AG04450 (cell line): ENCODE measurements at regions not wholly inside any gene's neighbourhood (a gene's known extent, or its start where the extent isn't known, plus 50 kb on each side); places are given as distances from the start of the nearest gene placed in this dataset.

Experiments
- CTCF ChIA-PET: fragments of 300-600, 350-600 bp; formaldehyde crosslinking; extraction: SDS; loops from one replicate; lab custom pipeline; 2022; ENCODE audit warnings: antibody characterized with exemption, inconsistent platforms; lab: Charles Lee
- POLR2A ChIA-PET: fragments of 350-600 bp; formaldehyde crosslinking; extraction: SDS; loops from one replicate; lab custom pipeline; 2021; ENCODE audit warnings: antibody characterized with exemption, inconsistent platforms; lab: Yijun Ruan, JAX
- DNase-seq: peaks from one replicate; pipeline ENCODE4 v3.0.0-alpha.2; 2011; ENCODE audit warnings: low read depth, low spot score
- H3K27ac ChIP-seq: one replicate; pipeline ENCODE4 v1.5.1; 2012; ENCODE audit warnings: low read depth, low read length, control low read depth
- H3K27me3 ChIP-seq: one replicate; pipeline ENCODE4 v1.6.0; 2012; ENCODE audit warnings: low read length; ENCODE audit not compliant: control insufficient read depth, insufficient read depth
- H3K4me3 ChIP-seq: 2 replicates; pipeline ENCODE4 v1.5.1; 2011; ENCODE audit warnings: mild to moderate bottlenecking, low read depth, low read length, control low read depth
- H3K9me3 ChIP-seq: 2 replicates; pipeline ENCODE4 v1.5.1; 2012; ENCODE audit warnings: low read length; ENCODE audit not compliant: control insufficient read depth, insufficient read depth
- CTCF ChIP-seq: IDR thresholded peaks from 2 replicates; pipeline ENCODE4 v1.5.1; 2011; ENCODE audit warnings: low read depth, low read length, control low read depth, inconsistent platforms

- ChIA-PET POLR2A (no interaction called here), CTCF (interaction anchor here (0.6 to 1.2 kb wide), 2 partner anchors 254 to 480 kb away, joined by 3 to 4 read pairs; no protein-coding TSS in a partner anchor)
- Histone ChIP-seq H3K27me3 (peaks cover 3% of the 10 kb centered on the region), H3K4me3 (no peak overlapping the region), H3K27ac (no peak overlapping the region), H3K9me3 (no peaks in the 10 kb centered on the region)
- TF ChIP-seq CTCF = no peak
- no peak for DNase-seq
Measured at GRCh38 chr16:73311857-73312723, 264.2 kb upstream of the ZFHX3 start.

- H3K9me3 ChIP-seq = no peaks in the 10 kb centered on the region
- ChIA-PET CTCF (interaction anchor here (0.6 kb wide), 1 partner anchor 206 kb away, joined by 4 read pairs; no protein-coding TSS in a partner anchor), POLR2A (no interaction called here)
- TF ChIP-seq CTCF = no peak
- no peak overlapping the region for H3K4me3 ChIP-seq
- DNase-seq = no peak
- H3K27ac ChIP-seq = no peak overlapping the region
- peaks cover 6% of the 10 kb centered on the region for H3K27me3 ChIP-seq
Measured at GRCh38 chr16:73308771-73309170, 260.8 kb upstream of the ZFHX3 start.

- Histone ChIP-seq H3K4me3 (no peak overlapping the region), H3K27me3 (peaks cover 6% of the 10 kb centered on the region), H3K9me3 (no peaks in the 10 kb centered on the region), H3K27ac (no peak overlapping the region)
- CTCF ChIA-PET = interaction anchor here (0.5 kb wide), 1 partner anchor 397 kb away, joined by 4 read pairs; no protein-coding TSS in a partner anchor
- DNase-seq = no peak
- no peak for TF ChIP-seq CTCF
- POLR2A ChIA-PET = no interaction called here
Measured at GRCh38 chr16:73306901-73307413, 259.0 kb upstream of the ZFHX3 start.

- Histone ChIP-seq H3K9me3 (no peaks in the 10 kb centered on the region), H3K27me3 (peaks cover 6% of the 10 kb centered on the region), H3K4me3 (no peak overlapping the region), H3K27ac (no peak overlapping the region)
- no peak for TF ChIP-seq CTCF
- DNase-seq = no peak
- ChIA-PET CTCF (no interaction called here), POLR2A (no interaction called here)
Measured at GRCh38 chr16:73304008-73304774, 256.3 kb upstream of the ZFHX3 start.
